Fibroblast of peridontal ligament (primary cell): ENCODE measurements at regions not wholly inside any gene's neighbourhood (a gene's known extent, or its start where the extent isn't known, plus 50 kb on each side); places are given as distances from the start of the nearest gene placed in this dataset.
A peak's percentile ranks its signal among the peaks of the same experiment; 100 is the strongest.
"Not testable (repeated sequence)": the region's sequence is repeated elsewhere in the genome, so short reads cannot be mapped to it uniquely, and the experiment has no call there.

Source experiments
- DNase-seq: peaks from one replicate; pipeline ENCODE4 v3.0.0-alpha.2; 2010; ENCODE audit errors: extremely low read depth

DNA sequence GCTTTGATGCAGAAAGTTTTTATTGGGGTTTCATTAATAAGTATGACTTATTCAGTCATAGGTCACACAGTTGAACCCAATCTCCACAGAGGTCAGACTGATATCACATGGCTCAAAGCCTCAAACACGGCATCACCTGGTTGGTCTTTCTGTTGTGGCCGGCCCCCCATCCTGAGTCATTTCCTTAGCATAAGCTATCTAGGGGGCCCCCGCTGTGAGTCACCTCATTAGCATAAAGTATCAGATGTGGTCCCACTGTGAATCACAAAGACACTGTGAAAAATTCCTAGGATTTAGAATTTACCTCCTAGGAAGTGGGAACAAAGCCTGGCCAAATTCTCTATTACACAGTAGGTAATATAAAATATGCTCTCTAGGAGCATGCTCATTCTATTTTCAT lies 502.2 kb downstream of the PYDC2 start:
- no peak for DNase-seq

- DNase-seq, result no peak
These were observed 505.6 kb downstream of the PYDC2 start for GRCh38 chr3:191966556-191966955.

GRCh38 chr3:191968299-191968698 lies 507.3 kb downstream of the PYDC2 start:
- no peak for DNase-seq

- DNase-seq, result no peak
These were observed 511.9 kb downstream of the PYDC2 start for GRCh38 chr3:191972714-191973398.

GRCh38 chr3:191973820-191974219 lies 512.9 kb downstream of the PYDC2 start:
- no peak for DNase-seq

- DNase-seq, result no peak
These were observed 515.0 kb downstream of the PYDC2 start for GRCh38 chr3:191975936-191976335.

GRCh38 chr3:191980443-191980842 lies 519.5 kb downstream of the PYDC2 start:
- DNase-seq, result no peak

DNA sequence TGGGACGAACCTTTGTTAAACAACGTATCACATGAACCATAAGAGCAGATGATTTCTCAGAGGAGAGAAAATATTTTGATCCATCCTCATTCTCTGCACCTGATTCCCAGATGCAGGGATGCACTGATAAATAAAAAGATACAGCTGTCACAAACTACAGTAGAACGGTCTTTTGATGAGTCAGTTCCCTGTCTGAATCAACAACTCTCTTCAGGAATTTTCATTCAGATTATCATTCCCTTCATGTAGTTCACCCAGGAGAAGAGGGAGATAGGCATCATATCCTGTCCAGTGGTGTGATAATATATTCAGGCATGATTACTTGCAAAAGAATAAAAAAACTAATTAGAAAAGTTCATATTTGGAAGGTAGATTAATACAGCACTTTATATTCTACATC lies 521.5 kb downstream of the PYDC2 start:
- DNase-seq, result no peak

DNA sequence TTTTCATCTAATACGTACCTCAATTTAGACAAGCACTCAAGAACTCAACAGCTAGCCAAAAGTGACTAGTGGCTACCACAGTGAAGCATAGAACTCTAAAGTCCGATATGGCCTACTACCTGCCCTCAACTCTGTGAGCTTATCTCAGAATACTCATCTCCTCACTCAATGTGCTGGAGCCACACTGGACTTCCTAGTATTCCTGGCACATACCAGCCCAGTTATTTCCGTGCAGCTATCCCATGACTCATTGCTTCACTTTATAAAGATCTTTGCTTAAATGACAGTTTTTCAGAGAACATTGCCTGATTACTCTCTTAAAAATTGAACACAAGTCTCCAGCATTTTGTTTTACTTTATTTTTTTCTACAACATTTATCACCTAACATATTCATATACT lies 524.7 kb downstream of the PYDC2 start:
- DNase-seq, result no peak

GRCh38 chr3:191987831-191988350 lies 526.9 kb downstream of the PYDC2 start:
- DNase-seq, result no peak

- not testable (repeated sequence) for DNase-seq
These were observed 533.0 kb downstream of the PYDC2 start for GRCh38 chr3:191993952-191994351.

GRCh38 chr3:191997093-191997492 lies 536.1 kb downstream of the PYDC2 start:
- peak; percentile 1 for DNase-seq

DNA sequence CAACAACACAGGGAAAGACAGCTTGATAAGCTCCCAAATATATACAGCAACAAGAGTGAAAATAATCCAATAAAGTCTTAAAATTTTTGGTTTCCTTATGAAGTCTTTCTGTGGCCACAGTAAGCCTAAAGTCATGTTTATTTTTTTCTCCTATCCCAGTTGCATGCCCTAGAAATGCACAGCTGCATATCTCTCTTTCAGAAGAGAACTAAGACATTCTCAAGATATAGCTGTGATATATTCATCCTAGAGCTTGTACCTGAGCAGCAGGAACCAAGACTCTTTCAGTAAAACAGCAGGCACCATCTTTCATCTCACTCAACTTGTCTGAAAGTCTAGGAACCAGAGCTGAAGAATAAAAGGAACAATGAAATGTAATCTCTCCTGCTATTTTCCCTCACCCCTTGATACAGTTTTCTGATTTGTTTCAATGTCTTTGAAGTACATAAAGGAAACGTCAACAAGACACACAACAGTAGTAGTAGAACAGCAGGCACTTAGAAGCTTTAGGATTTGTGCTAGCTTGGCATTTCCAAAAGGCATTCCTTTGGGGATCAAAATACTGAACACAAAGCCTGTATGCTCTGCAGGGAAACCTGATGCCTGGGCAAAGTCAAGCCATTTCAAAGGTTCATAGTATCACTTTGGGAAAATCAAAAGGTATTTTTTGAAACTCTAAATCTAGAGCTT lies 536.8 kb downstream of the PYDC2 start:
- no peak for DNase-seq

- no peak for DNase-seq
These were observed 540.3 kb downstream of the PYDC2 start for GRCh38 chr3:192001218-192001617.

DNA sequence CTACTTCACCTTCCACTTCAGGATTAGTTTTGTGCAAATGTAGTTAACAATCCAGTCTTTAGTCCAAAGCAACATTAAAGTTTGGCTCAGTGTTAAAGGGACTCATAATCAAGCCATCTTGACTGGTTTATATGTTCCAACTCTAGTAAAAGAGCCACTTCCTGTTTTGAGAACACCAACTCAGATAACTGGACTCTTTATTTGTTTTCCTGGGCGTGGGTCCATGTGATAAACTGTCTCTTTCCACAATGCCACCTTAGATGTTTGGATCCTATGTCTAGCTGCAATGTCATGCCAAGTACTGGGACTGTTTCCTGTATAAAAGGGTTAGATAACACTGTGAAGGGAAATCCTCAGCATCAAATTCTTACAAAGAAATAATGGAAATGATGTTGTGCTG lies 545.0 kb downstream of the PYDC2 start:
- no peak for DNase-seq

- no peak for DNase-seq
These were observed 548.9 kb downstream of the PYDC2 start for GRCh38 chr3:192009903-192010302.

DNA sequence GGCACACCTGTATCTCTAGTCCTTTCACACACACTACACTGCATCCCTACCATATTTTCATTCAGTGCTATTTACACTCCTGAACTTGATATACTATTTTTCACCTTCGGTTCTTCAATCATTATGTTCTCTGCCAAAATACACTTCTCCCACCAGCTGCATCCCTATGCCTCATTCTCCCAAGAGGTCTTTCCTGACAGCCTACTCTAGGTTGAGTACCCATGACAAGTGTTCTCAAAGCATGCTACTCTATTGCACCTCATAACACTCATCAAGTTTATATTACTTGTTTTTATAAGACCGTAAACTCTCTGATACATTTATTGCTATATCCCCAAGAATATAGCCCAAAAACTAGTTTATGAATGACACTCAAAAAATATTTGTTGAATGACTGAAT lies 549.5 kb downstream of the PYDC2 start:
- no peak for DNase-seq

DNA sequence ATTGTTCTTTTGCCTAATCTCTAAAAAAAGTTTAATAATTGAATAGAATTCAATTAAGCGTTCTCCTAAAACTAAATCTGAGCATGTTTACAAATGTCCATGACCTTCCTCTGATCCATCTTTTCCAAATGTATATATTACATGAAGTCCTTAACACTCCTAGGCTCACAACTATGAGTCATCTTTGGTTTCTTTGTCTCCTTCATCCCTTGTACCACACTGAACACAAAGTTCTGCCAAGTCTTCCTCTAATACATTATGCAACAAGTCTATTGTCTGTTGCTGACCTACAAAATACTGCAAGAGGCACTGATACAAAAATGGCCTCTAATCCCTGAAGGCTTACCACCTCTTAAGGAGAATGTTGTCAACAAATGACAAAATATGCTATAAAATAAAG lies 550.2 kb downstream of the PYDC2 start:
- no peak for DNase-seq

DNA sequence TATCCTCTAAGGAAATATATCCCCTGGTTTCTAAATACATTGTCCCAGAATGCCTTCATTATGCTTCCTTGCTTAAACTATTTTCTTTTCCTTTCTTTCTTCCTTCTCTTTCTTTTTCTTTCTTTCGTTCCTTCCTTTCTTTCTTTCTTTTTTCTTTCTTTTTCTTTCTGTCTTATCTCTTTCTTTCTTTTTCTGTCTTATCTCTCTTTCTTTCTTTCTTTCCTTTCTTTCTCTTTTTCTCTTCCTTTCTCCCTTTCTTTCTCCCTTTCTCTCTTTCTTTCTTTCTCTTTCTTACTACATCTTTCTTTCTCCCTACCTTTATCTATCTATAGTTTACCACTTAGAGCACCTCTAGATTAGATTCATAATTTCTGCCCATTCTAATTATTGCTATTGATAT lies 552.1 kb downstream of the PYDC2 start:
- DNase-seq, result no peak

- DNase-seq, result peak; percentile 22
These were observed 561.4 kb downstream of the PYDC2 start for GRCh38 chr3:192022412-192022811.

DNA sequence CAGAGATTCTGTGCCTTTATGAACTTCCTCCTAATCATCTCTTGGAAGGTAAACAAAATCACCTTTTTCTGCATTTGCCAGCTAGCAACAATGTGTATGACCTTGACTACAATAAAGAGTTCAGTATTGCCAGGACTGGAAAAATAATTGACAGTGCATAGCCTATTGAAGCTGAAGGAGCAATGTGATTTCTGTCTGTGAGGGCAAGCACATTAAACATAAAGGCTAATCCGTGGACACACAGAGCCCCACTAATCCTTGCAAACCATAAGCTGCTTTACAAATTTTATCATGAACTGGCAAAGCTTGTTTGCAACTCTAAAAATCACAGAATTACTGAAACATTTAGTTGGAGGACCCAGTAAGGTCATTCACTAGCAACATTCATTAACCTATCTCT lies 563.8 kb downstream of the PYDC2 start:
- no peak for DNase-seq

GRCh38 chr3:192026661-192027060 lies 565.7 kb downstream of the PYDC2 start:
- DNase-seq, result no peak

- DNase-seq, result no peak
These were observed 571.0 kb downstream of the PYDC2 start for GRCh38 chr3:192031941-192032340.
